H1 (cell line): ENCODE measurements at regions not wholly inside any gene's neighbourhood (a gene's known extent, or its start where the extent isn't known, plus 50 kb on each side); places are given as distances from the start of the nearest gene placed in this dataset.

ENCODE experiments used
- CTCF ChIA-PET: fragments of 300-600 bp; sonication (Branson Sonifier 250); formaldehyde crosslinking; loops from one replicate; lab custom pipeline; 2021; ENCODE audit not compliant: partially characterized antibody; lab: Charles Lee
- POLR2A ChIA-PET: fragments of 300-600 bp; sonication (Branson Sonifier 250); formaldehyde crosslinking; loops from one replicate; lab custom pipeline; 2021; ENCODE audit warnings: inconsistent platforms; ENCODE audit not compliant: partially characterized antibody; lab: Charles Lee
- DNase-seq, 2 experiments: peaks; one replicate each; pipeline versions ENCODE4 v3.0.0 to v3.0.0-alpha.2; 2010 to 2022; ENCODE audit warnings: low spot score in 2 of 2, low read depth in 1 of 2, mixed read lengths in 1 of 2
- FAIRE-seq: peaks from 2 replicates; lab custom pipeline; 2011; peaks lifted over from hg19 to GRCh38; lab: Jason Lieb, UNC
- H2AFZ ChIP-seq: 2 replicates; pipeline ENCODE4 v1.8.1; 2012; ENCODE audit warnings: low read length, inconsistent platforms
- H2AK5ac ChIP-seq: 2 replicates; pipeline ENCODE4 v1.6.1; 2013; ENCODE audit warnings: low read depth, low read length
- H2BK120ac ChIP-seq: replicated peaks from 2 replicates; pipeline ENCODE3; 2013; ENCODE audit warnings: low read depth, low read length, inconsistent platforms
- H2BK12ac ChIP-seq: 2 replicates; pipeline ENCODE4 v1.6.1; 2013; ENCODE audit warnings: low read depth, low read length
- H2BK15ac ChIP-seq: 2 replicates; pipeline ENCODE4 v1.6.1; 2013; ENCODE audit warnings: low read length
- H2BK20ac ChIP-seq: 2 replicates; pipeline ENCODE4 v1.6.1; 2013; ENCODE audit warnings: low read length
- H2BK5ac ChIP-seq: 2 replicates; pipeline ENCODE4 v1.6.1; 2013; ENCODE audit warnings: low read depth, low read length
- H3K14ac ChIP-seq: 2 replicates; pipeline ENCODE4 v1.6.1; 2013; ENCODE audit warnings: inconsistent platforms; ENCODE audit not compliant: insufficient read length
- H3K18ac ChIP-seq: 2 replicates; pipeline ENCODE4 v1.6.1; 2013; ENCODE audit warnings: low read length; ENCODE audit errors: extremely low read depth
- H3K23ac ChIP-seq: 2 replicates; pipeline ENCODE4 v1.6.1; 2013; ENCODE audit warnings: inconsistent platforms; ENCODE audit not compliant: insufficient read length
- H3K23me2 ChIP-seq: 2 replicates; pipeline ENCODE4 v1.6.1; 2013; ENCODE audit warnings: low read depth, low read length
- H3K27ac ChIP-seq: 2 replicates; pipeline ENCODE4 v1.6.1; 2011; ENCODE audit warnings: low read depth, low read length, inconsistent platforms
- H3K27me3 ChIP-seq, 4 experiments: replicated peaks in 1 of 4; 1 replicate in 1 of 4; 2 replicates in 3 of 4; pipeline versions ENCODE4 v1.6.1 to v1.8.1; 2011 to 2013; ENCODE audit warnings: low read length in 3 of 4, mild to moderate bottlenecking in 3 of 4, inconsistent platforms in 2 of 4, mixed read lengths in 2 of 4, moderate library complexity in 1 of 4; ENCODE audit not compliant: control insufficient read depth in 3 of 4, insufficient read depth in 3 of 4; ENCODE audit errors: extremely low read depth in 1 of 4
- H3K36me3 ChIP-seq, 4 experiments: 2 replicates each; pipeline versions ENCODE4 v1.6.1 to v1.8.1; 2011 to 2013; ENCODE audit warnings: mild to moderate bottlenecking in 4 of 4, low read length in 3 of 4, moderate library complexity in 2 of 4, control low read depth in 1 of 4, inconsistent platforms in 1 of 4; ENCODE audit not compliant: insufficient read depth in 4 of 4, control insufficient read depth in 2 of 4
- H3K4ac ChIP-seq: replicated peaks from 2 replicates; pipeline ENCODE3; 2013; ENCODE audit warnings: low read length, low read depth, mixed read lengths, inconsistent platforms; ENCODE audit not compliant: insufficient read length
- H3K4me1 ChIP-seq, 4 experiments: replicated peaks in 1 of 4; 1 replicate in 1 of 4; 2 replicates in 3 of 4; pipeline versions ENCODE4 v1.6.1 to v1.8.1; 2011 to 2013; ENCODE audit warnings: low read length in 3 of 4, inconsistent platforms in 2 of 4, mixed read lengths in 1 of 4; ENCODE audit not compliant: insufficient read depth in 4 of 4, control insufficient read depth in 3 of 4
- H3K4me2 ChIP-seq, 2 experiments: 2 replicates each; pipeline versions ENCODE4 v1.6.1 to v1.8.1; 2011 to 2013; ENCODE audit warnings: low read depth in 2 of 2, low read length in 2 of 2, control low read depth in 1 of 2, inconsistent platforms in 1 of 2, mild to moderate bottlenecking in 1 of 2; ENCODE audit not compliant: insufficient read depth in 1 of 2
- H3K4me3 ChIP-seq, 4 experiments: fragments of 200-600, 300-600 bp in 1 of 4; sonication (generic), shearing (Covaris generic), sonication (Bioruptor Twin) in 1 of 4; 2 replicates each; pipeline versions ENCODE4 v1.5.1 to v1.8.1; 2011 to 2016; ENCODE audit warnings: low read length in 4 of 4, low read depth in 3 of 4, control low read depth in 2 of 4, inconsistent platforms in 2 of 4, mild to moderate bottlenecking in 2 of 4, mixed read lengths in 1 of 4, moderate library complexity in 1 of 4; ENCODE audit not compliant: insufficient read depth in 2 of 4; ENCODE audit errors: extremely low read depth in 1 of 4
- H3K56ac ChIP-seq: replicated peaks from 2 replicates; pipeline ENCODE3; 2013; ENCODE audit warnings: low read depth, mild to moderate bottlenecking, mixed read lengths, low read length, inconsistent platforms; ENCODE audit not compliant: insufficient read length
- H3K79me1 ChIP-seq: 2 replicates; pipeline ENCODE4 v1.6.1; 2013; ENCODE audit warnings: low read depth, low read length, control low read depth
- H3K79me2 ChIP-seq, 2 experiments: 2 replicates each; pipeline versions ENCODE4 v1.6.1 to v1.8.1; 2012 to 2013; ENCODE audit warnings: low read length in 2 of 2, mild to moderate bottlenecking in 2 of 2, inconsistent platforms in 1 of 2; ENCODE audit not compliant: insufficient read depth in 2 of 2, control insufficient read depth in 1 of 2
- H3K9ac ChIP-seq, 4 experiments: replicated peaks in 1 of 4; 1 replicate in 1 of 4; 2 replicates in 3 of 4; pipeline versions ENCODE4 v1.6.1 to v1.8.1; 2011 to 2013; ENCODE audit warnings: low read depth in 3 of 4, low read length in 3 of 4, control low read depth in 2 of 4, mild to moderate bottlenecking in 2 of 4, moderate library complexity in 2 of 4, inconsistent platforms in 1 of 4; ENCODE audit errors: extremely low read depth in 1 of 4
- H3K9me3 ChIP-seq, 2 experiments: 2 replicates each; pipeline versions ENCODE4 v1.6.1 to v1.8.1; 2012 to 2013; ENCODE audit warnings: mild to moderate bottlenecking in 2 of 2, moderate library complexity in 2 of 2, control low read depth in 1 of 2, inconsistent platforms in 1 of 2, low read depth in 1 of 2, low read length in 1 of 2, mixed read lengths in 1 of 2; ENCODE audit not compliant: insufficient read depth in 2 of 2
- H4K20me1 ChIP-seq, 2 experiments: replicated peaks in 1 of 2; 2 replicates each; pipeline versions ENCODE3 to v1.8.1; 2011 to 2013; ENCODE audit warnings: inconsistent platforms in 2 of 2, low read length in 2 of 2, mild to moderate bottlenecking in 1 of 2; ENCODE audit not compliant: insufficient read depth in 2 of 2, control insufficient read depth in 1 of 2
- H4K5ac ChIP-seq: 2 replicates; pipeline ENCODE4 v1.6.1; 2013; ENCODE audit warnings: low read length, low read depth, mixed read lengths, inconsistent platforms; ENCODE audit not compliant: insufficient read length
- H4K8ac ChIP-seq: 2 replicates; pipeline ENCODE4 v1.8.0; 2013; ENCODE audit warnings: mild to moderate bottlenecking, moderate library complexity, low read length, inconsistent platforms; ENCODE audit not compliant: insufficient read depth; ENCODE audit errors: extremely low read depth
- H4K91ac ChIP-seq: replicated peaks from 2 replicates; pipeline ENCODE3; 2013; ENCODE audit warnings: low read length, mixed read lengths, inconsistent platforms; ENCODE audit not compliant: insufficient read length
- CREB1 ChIP-seq: IDR thresholded peaks from 2 replicates; pipeline ENCODE4 v1.6.1; 2012; ENCODE audit warnings: inconsistent platforms
- CTBP2 ChIP-seq: IDR thresholded peaks from 2 replicates; pipeline ENCODE4 v1.7.0; 2011; ENCODE audit warnings: borderline replicate concordance, mild to moderate bottlenecking, moderate library complexity, mixed read lengths, low read length; ENCODE audit not compliant: insufficient read depth, insufficient read length
- EP300 ChIP-seq, 2 experiments: IDR thresholded peaks; 1 replicate in 1 of 2; 2 replicates in 1 of 2; pipeline ENCODE4 v1.6.1; 2011 to 2012; ENCODE audit warnings: low read depth in 2 of 2, low read length in 2 of 2, mild to moderate bottlenecking in 2 of 2, borderline replicate concordance in 1 of 2, inconsistent platforms in 1 of 2, moderate library complexity in 1 of 2
- HDAC6 ChIP-seq: IDR thresholded peaks from one replicate; pipeline ENCODE4 v1.7.1; 2012; ENCODE audit warnings: low read depth, mild to moderate bottlenecking, inconsistent platforms, low read length, moderate library complexity
- KDM5A ChIP-seq: fragments of 200-600 bp; IDR thresholded peaks from 2 replicates; pipeline ENCODE4 v1.7.1; 2012; ENCODE audit warnings: mild to moderate bottlenecking, low read length, inconsistent platforms, mixed read lengths
- MAFK ChIP-seq: IDR thresholded peaks from 2 replicates; pipeline ENCODE4 v1.6.1; 2012; ENCODE audit warnings: low read depth, mild to moderate bottlenecking, improper control_type of control experiment, low read length
- NRF1 ChIP-seq: IDR thresholded peaks from 2 replicates; pipeline ENCODE4 v1.6.1; 2011; ENCODE audit warnings: mild to moderate bottlenecking, low read depth, low read length, improper control_type of control experiment
- PHF8 ChIP-seq: fragments of 200-600 bp; sonication (generic); conservative IDR thresholded peaks from 2 replicates; pipeline ENCODE4 v1.7.1; 2012; ENCODE audit warnings: low read depth, mild to moderate bottlenecking, inconsistent platforms, low read length, moderate library complexity
- POLR2AphosphoS5 ChIP-seq: IDR thresholded peaks from 2 replicates; pipeline ENCODE4 v1.6.1; 2011; ENCODE audit warnings: low read depth, low read length
- RBBP5 ChIP-seq: IDR thresholded peaks from 2 replicates; pipeline ENCODE4 v1.7.1; 2012; ENCODE audit warnings: low read depth, mild to moderate bottlenecking, inconsistent platforms, low read length, moderate library complexity, borderline replicate concordance
- SIN3A ChIP-seq, 2 experiments: IDR thresholded peaks in 1 of 2; conservative IDR thresholded peaks in 1 of 2; 2 replicates each; pipeline ENCODE4 v1.6.1; 2011 to 2012; ENCODE audit warnings: low read length in 2 of 2, improper control_type of control experiment in 1 of 2, low read depth in 1 of 2, mild to moderate bottlenecking in 1 of 2
- SIX5 ChIP-seq: IDR thresholded peaks from 2 replicates; pipeline ENCODE4 v1.6.1; 2011; ENCODE audit warnings: mild to moderate bottlenecking, low read depth, low read length
- SP4 ChIP-seq: IDR thresholded peaks from 2 replicates; pipeline ENCODE4 v1.6.1; 2012; ENCODE audit warnings: low read length, inconsistent platforms
- SRF ChIP-seq: IDR thresholded peaks from 2 replicates; pipeline ENCODE4 v1.6.1; 2011; ENCODE audit warnings: mild to moderate bottlenecking, low read depth, low read length, moderate library complexity
- TAF1 ChIP-seq: IDR thresholded peaks from 2 replicates; pipeline ENCODE4 v1.6.1; 2011; ENCODE audit warnings: mild to moderate bottlenecking, low read depth, low read length
- TEAD4 ChIP-seq: IDR thresholded peaks from 2 replicates; pipeline ENCODE4 v1.6.1; 2012; ENCODE audit warnings: low read depth, low read length, inconsistent platforms, mixed read lengths

GRCh38 chr3:16053794-16054193 is 120.7 kb upstream of the GALNT15 start:
- CTCF ChIA-PET, result interaction anchor here (1.2 to 2.0 kb wide), 3 partner anchors 122 to 127 kb away, joined by 6 read pairs; partner anchors contain the start of gene GALNT15
- Histone ChIP-seq H3K56ac (no peak overlapping the region), H3K4me2 (no peak overlapping the region), H2BK5ac (no peak overlapping the region), H4K8ac (no peak overlapping the region), H3K14ac (no peak overlapping the region), H3K18ac (no peak overlapping the region), H3K9me3 (no peaks in the 10 kb centered on the region), H3K79me2 (no peaks in the 10 kb centered on the region), H3K4me1 (no peaks in the 10 kb centered on the region), H2BK15ac (no peak overlapping the region), H3K4me3 (no peak overlapping the region), H2BK20ac (no peak overlapping the region), H3K27ac (no peak overlapping the region), H2AFZ (no peak overlapping the region), H4K91ac (no peak overlapping the region), H3K4ac (no peak overlapping the region), H3K23me2 (no peaks in the 10 kb centered on the region), H3K9ac (no peak overlapping the region), H2BK12ac (no peak overlapping the region), H4K5ac (no peak overlapping the region), H3K27me3 (no peaks in the 10 kb centered on the region), H2AK5ac (no peak overlapping the region), H3K23ac (no peak overlapping the region), H2BK120ac (no peak overlapping the region), H4K20me1 (no peaks in the 10 kb centered on the region), H3K79me1 (no peaks in the 10 kb centered on the region), H3K36me3 (no peaks in the 10 kb centered on the region)
- DNase-seq, result no peak
- POLR2A ChIA-PET, result no interaction called here
- FAIRE-seq, result no peak
- TF ChIP-seq POLR2AphosphoS5, result no peak
- no peak for TF ChIP-seq RBBP5
- TF ChIP-seq MAFK, result no peak
- TF ChIP-seq CREB1, result no peak
- no peak for TF ChIP-seq SIN3A (conservative IDR thresholded peaks at IDR 0.05 in 1 of 2, IDR thresholded peaks at IDR 0.05 in 1 of 2; ENCODE audit: low read depth in 1 of 2, low read length in 2 of 2)
- no peak for TF ChIP-seq SP4
- TF ChIP-seq PHF8, result no peak
- TF ChIP-seq CTBP2, result no peak
- TF ChIP-seq TEAD4, result no peak
- no peak for TF ChIP-seq KDM5A
- no peak for TF ChIP-seq SIX5
- TF ChIP-seq NRF1, result no peak
- no peak for TF ChIP-seq SRF
- TF ChIP-seq TAF1, result no peak
- TF ChIP-seq EP300 (IDR thresholded peaks at IDR 0.05; ENCODE audit: borderline replicate concordance in 1 of 2, low read depth in 2 of 2, low read length in 2 of 2), result no peak
- no peak for TF ChIP-seq HDAC6
